DMS 273 treated with DMSO at 0.1 percent for 48 hours (cell line): ENCODE measurements at regions not wholly inside any gene's neighbourhood (a gene's known extent, or its start where the extent isn't known, plus 50 kb on each side); places are given as distances from the start of the nearest gene placed in this dataset.

Source experiments
- DNase-seq: peaks from one replicate; lab custom pipeline; 2025; lab: John Stamatoyannopoulos, UW

- DNase-seq, result no peak
Observed at GRCh38 chr16:86041215-86041614, 142.3 kb downstream of the IRF8 start.

- DNase-seq, result no peak
Observed at GRCh38 chr16:86041807-86042206, 142.8 kb downstream of the IRF8 start.

GRCh38 chr16:86042393-86042792, 143.4 kb downstream of the IRF8 start:
- DNase-seq, result no peak

GRCh38 chr16:86042996-86043725, 144.2 kb downstream of the IRF8 start:
- no peak for DNase-seq

- no peak for DNase-seq
Observed at GRCh38 chr16:86044241-86044671, 145.3 kb downstream of the IRF8 start.

- no peak for DNase-seq
Observed at GRCh38 chr16:86044881-86045590, 146.1 kb downstream of the IRF8 start.

- no peak for DNase-seq
Observed at GRCh38 chr16:86045591-86045971, 146.6 kb downstream of the IRF8 start.

- DNase-seq, result no peak
Observed at GRCh38 chr16:86046026-86046425, 147.1 kb downstream of the IRF8 start.

GRCh38 chr16:86046667-86047270, 147.8 kb downstream of the IRF8 start:
- no peak for DNase-seq

- no peak for DNase-seq
Observed at GRCh38 chr16:86048221-86048620, 149.3 kb downstream of the IRF8 start.

GRCh38 chr16:86048882-86049585, 150.1 kb downstream of the IRF8 start:
- no peak for DNase-seq

- DNase-seq, result no peak
Observed at GRCh38 chr16:86049641-86050040, 150.7 kb downstream of the IRF8 start.

- no peak for DNase-seq
Observed at GRCh38 chr16:86050111-86050510, 151.1 kb downstream of the IRF8 start.

GRCh38 chr16:86050591-86051367, 151.8 kb downstream of the IRF8 start:
- no peak for DNase-seq

GRCh38 chr16:86051368-86052114, 152.6 kb downstream of the IRF8 start:
- no peak for DNase-seq

- no peak for DNase-seq
Observed at GRCh38 chr16:86052115-86052670, 153.2 kb downstream of the IRF8 start.

- DNase-seq, result no peak
Observed at GRCh38 chr16:86052926-86053325, 154.0 kb downstream of the IRF8 start.

- DNase-seq, result no peak
Observed at GRCh38 chr16:86059253-86060171, 160.6 kb downstream of the IRF8 start.
